Cardiac muscle cell (in vitro differentiated cells and primary cell): ENCODE measurements at regions not wholly inside any gene's neighbourhood (a gene's known extent, or its start where the extent isn't known, plus 50 kb on each side); places are given as distances from the start of the nearest gene placed in this dataset.

Experiments used
- DNase-seq, 2 donors: peaks; one replicate each; pipeline versions ENCODE4 v3.0.0 to v3.0.0-alpha.2; 2010 to 2017; ENCODE audit warnings: low read depth in 1 of 2, low spot score in 1 of 2
- H3K27ac ChIP-seq: fragments of 200-600 bp; sonication (generic); 2 replicates; pipeline ENCODE4 v1.5.1; 2016
- H3K27me3 ChIP-seq: fragments of 200-600 bp; sonication (generic); 2 replicates; pipeline ENCODE4 v1.6.0; 2016; ENCODE audit warnings: control low read depth
- H3K36me3 ChIP-seq: fragments of 200-600 bp; sonication (generic); 2 replicates; pipeline ENCODE4 v1.5.1; 2016; ENCODE audit warnings: control low read depth
- H3K4me1 ChIP-seq: fragments of 200-600 bp; sonication (generic); 2 replicates; pipeline ENCODE4 v1.8.1; 2017; ENCODE audit warnings: low read depth, mild to moderate bottlenecking, mixed run types
- H3K4me3 ChIP-seq: fragments of 200-600 bp; sonication (generic); 2 replicates; pipeline ENCODE4 v1.5.1; 2016; ENCODE audit warnings: mild to moderate bottlenecking
- H3K9me3 ChIP-seq: fragments of 200-600 bp; sonication (generic); 2 replicates; pipeline ENCODE4 v1.5.1; 2017; ENCODE audit warnings: low read depth, mild to moderate bottlenecking, control low read depth
- TF ChIP-seq, protein P1 (sequence below): IDR thresholded peaks from 2 replicates; pipeline ENCODE4 v1.5.1; 2012; ENCODE audit warnings: low read depth, mild to moderate bottlenecking, low read length

GRCh38 chr5:174849426-174849825 lies 125.0 kb downstream of the MSX2 start:
- no peak overlapping the region for H3K27ac ChIP-seq
- no peak overlapping the region for H3K4me3 ChIP-seq
- H3K27me3 ChIP-seq = no peaks in the 10 kb centered on the region
- H3K36me3 ChIP-seq = no peaks in the 10 kb centered on the region
- no peaks in the 10 kb centered on the region for H3K9me3 ChIP-seq
- TF ChIP-seq, protein P1, sequence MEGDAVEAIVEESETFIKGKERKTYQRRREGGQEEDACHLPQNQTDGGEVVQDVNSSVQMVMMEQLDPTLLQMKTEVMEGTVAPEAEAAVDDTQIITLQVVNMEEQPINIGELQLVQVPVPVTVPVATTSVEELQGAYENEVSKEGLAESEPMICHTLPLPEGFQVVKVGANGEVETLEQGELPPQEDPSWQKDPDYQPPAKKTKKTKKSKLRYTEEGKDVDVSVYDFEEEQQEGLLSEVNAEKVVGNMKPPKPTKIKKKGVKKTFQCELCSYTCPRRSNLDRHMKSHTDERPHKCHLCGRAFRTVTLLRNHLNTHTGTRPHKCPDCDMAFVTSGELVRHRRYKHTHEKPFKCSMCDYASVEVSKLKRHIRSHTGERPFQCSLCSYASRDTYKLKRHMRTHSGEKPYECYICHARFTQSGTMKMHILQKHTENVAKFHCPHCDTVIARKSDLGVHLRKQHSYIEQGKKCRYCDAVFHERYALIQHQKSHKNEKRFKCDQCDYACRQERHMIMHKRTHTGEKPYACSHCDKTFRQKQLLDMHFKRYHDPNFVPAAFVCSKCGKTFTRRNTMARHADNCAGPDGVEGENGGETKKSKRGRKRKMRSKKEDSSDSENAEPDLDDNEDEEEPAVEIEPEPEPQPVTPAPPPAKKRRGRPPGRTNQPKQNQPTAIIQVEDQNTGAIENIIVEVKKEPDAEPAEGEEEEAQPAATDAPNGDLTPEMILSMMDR = no peak
- H3K4me1 ChIP-seq = no peaks in the 10 kb centered on the region
- DNase-seq = no peak

DNA sequence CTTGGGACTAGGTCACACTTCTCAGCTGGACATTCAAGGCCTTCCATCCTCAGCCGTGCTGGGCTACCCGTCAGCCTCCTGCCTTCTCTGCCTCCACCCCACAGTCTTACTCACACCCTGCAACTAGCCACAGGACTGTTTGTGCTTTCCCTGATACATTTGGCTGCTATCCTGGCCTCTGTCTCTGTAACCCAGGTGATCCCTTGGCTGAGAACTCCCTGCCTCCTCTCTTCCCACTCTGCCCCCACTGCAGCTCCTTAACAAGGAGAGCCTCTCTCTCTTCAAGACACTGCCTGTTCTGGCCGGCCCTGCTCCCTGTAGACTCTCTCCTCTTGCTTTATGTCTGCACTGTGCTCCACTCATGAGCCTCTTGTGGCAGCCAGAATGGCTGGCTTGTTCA lies 120.6 kb downstream of the MSX2 start:
- Histone ChIP-seq H3K36me3 (no peaks in the 10 kb centered on the region), H3K27me3 (no peaks in the 10 kb centered on the region), H3K4me1 (no peaks in the 10 kb centered on the region), H3K27ac (no peak overlapping the region), H3K4me3 (no peak overlapping the region), H3K9me3 (no peaks in the 10 kb centered on the region)
- no peak for DNase-seq
- TF ChIP-seq, protein P1 = no peak

- Histone ChIP-seq H3K36me3 (no peaks in the 10 kb centered on the region), H3K9me3 (no peaks in the 10 kb centered on the region), H3K4me1 (no peaks in the 10 kb centered on the region), H3K27ac (no peak overlapping the region), H3K27me3 (no peaks in the 10 kb centered on the region), H3K4me3 (no peak overlapping the region)
- DNase-seq = no peak
- TF ChIP-seq, protein P1 = no peak
These were observed 119.2 kb downstream of the MSX2 start for GRCh38 chr5:174843263-174844250.

DNA sequence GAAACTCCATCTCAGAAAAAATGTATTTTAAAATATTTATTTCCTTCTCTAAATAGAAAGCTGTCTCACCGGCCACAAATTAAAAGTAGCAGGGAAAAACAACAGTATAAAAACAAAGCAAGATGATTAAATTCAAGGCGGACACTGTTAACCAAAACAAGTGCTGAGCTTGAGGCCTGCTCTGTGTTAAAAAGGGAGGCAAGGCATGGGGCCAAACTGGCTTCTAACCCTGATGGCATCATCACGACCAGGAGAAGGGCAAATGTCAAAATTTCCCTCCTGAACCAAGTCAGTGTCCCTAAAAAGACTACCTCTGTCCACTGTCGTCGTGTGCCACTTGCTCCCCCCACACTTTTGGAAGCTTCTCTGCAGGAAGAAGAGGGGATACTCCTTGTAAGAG lies 116.1 kb downstream of the MSX2 start:
- Histone ChIP-seq H3K4me3 (no peak overlapping the region), H3K36me3 (no peaks in the 10 kb centered on the region), H3K27me3 (no peaks in the 10 kb centered on the region), H3K27ac (no peak overlapping the region), H3K4me1 (no peaks in the 10 kb centered on the region), H3K9me3 (no peaks in the 10 kb centered on the region)
- no peak for DNase-seq
- TF ChIP-seq, protein P1 = no peak

DNA sequence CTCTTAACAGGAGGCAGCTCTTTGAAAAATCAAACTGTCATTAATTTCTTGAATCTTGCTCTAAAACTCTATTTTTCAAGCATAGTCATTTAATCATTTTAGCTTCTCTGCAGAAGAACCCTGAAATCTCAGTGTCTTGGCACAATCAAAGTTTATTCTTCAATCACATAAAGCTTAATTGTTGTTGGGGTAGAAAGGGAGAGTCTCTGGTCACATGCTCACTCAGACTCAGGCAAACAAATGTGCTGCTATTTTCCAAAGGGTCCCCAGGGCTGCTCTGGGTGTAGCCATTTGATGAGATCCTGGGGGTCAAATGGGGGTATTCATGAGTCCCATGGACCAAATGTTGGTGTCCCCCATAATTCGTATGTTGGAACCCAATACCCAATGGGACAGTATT lies 114.8 kb downstream of the MSX2 start:
- Histone ChIP-seq H3K27me3 (no peaks in the 10 kb centered on the region), H3K36me3 (no peaks in the 10 kb centered on the region), H3K4me1 (no peaks in the 10 kb centered on the region), H3K9me3 (no peaks in the 10 kb centered on the region), H3K27ac (no peak overlapping the region), H3K4me3 (no peak overlapping the region)
- TF ChIP-seq, protein P1 = no peak
- DNase-seq = no peak
